GM19023 (cell line): ENCODE measurements at regions not wholly inside any gene's neighbourhood (a gene's known extent, or its start where the extent isn't known, plus 50 kb on each side); places are given as distances from the start of the nearest gene placed in this dataset.
"Not testable (repeated sequence)": the region's sequence is repeated elsewhere in the genome, so short reads cannot be mapped to it uniquely, and the experiment has no call there.

Source experiments
- ATAC-seq: cut with Tn5 transposase; IDR thresholded peaks from one replicate; pipeline ENCODE4 v1.9.1; 2021; ENCODE audit warnings: mild to moderate bottlenecking, moderate library complexity; ENCODE audit not compliant: unreplicated experiment

- ATAC-seq: no peak
Measured at GRCh38 chr3:118495206-118495605, 539.4 kb downstream of the IGSF11 start.

- ATAC-seq: no peak
Measured at GRCh38 chr3:118497274-118497673, 537.4 kb downstream of the IGSF11 start.

- no peak for ATAC-seq
Measured at GRCh38 chr3:118501152-118501551, 533.5 kb downstream of the IGSF11 start.

GRCh38 chr3:118504906-118505305 is 529.7 kb downstream of the IGSF11 start:
- no peak for ATAC-seq

GRCh38 chr3:118505784-118506183 is 528.9 kb downstream of the IGSF11 start:
- ATAC-seq: no peak

GRCh38 chr3:118511402-118511801 is 523.2 kb downstream of the IGSF11 start:
- ATAC-seq: no peak

- ATAC-seq: no peak
Measured at GRCh38 chr3:118512301-118512700, 522.3 kb downstream of the IGSF11 start.

GRCh38 chr3:118525077-118525476 is 509.6 kb downstream of the IGSF11 start:
- ATAC-seq: no peak

- peak; percentile 73 for ATAC-seq
Measured at GRCh38 chr3:118526758-118527513, 507.7 kb downstream of the IGSF11 start.

- no peak for ATAC-seq
Measured at GRCh38 chr3:118527514-118528044, 507.1 kb downstream of the IGSF11 start.

- ATAC-seq: no peak
Measured at GRCh38 chr3:118529554-118529953, 505.1 kb downstream of the IGSF11 start.

GRCh38 chr3:118530350-118530922 is 504.2 kb downstream of the IGSF11 start:
- no peak for ATAC-seq

GRCh38 chr3:118530927-118531356 is 503.7 kb downstream of the IGSF11 start:
- not testable (repeated sequence) for ATAC-seq

- ATAC-seq: no peak
Measured at GRCh38 chr3:118531816-118532215, 502.8 kb downstream of the IGSF11 start.

- no peak for ATAC-seq
Measured at GRCh38 chr3:118533676-118534075, 501.0 kb downstream of the IGSF11 start.

GRCh38 chr3:118534519-118534918 is 500.1 kb downstream of the IGSF11 start:
- no peak for ATAC-seq

- no peak for ATAC-seq
Measured at GRCh38 chr3:118536764-118537163, 497.9 kb downstream of the IGSF11 start.

- ATAC-seq: no peak
Measured at GRCh38 chr3:118537454-118537853, 497.2 kb downstream of the IGSF11 start.

- no peak for ATAC-seq
Measured at GRCh38 chr3:118538187-118538586, 496.5 kb downstream of the IGSF11 start.

- ATAC-seq: not testable (repeated sequence)
Measured at GRCh38 chr3:118539820-118540447, 494.7 kb downstream of the IGSF11 start.

GRCh38 chr3:118540448-118540821 is 494.2 kb downstream of the IGSF11 start:
- not testable (repeated sequence) for ATAC-seq

- ATAC-seq: no peak
Measured at GRCh38 chr3:118540826-118541225, 493.8 kb downstream of the IGSF11 start.
